GM19240 (cell line): ENCODE measurements at regions not wholly inside any gene's neighbourhood (a gene's known extent, or its start where the extent isn't known, plus 50 kb on each side); places are given as distances from the start of the nearest gene placed in this dataset.
"Not testable (repeated sequence)": the region's sequence is repeated elsewhere in the genome, so short reads cannot be mapped to it uniquely, and the experiment has no call there.

Source experiments
- DNase-seq: peaks from one replicate; pipeline ENCODE4 v3.0.0; 2011; ENCODE audit warnings: low spot score; ENCODE audit not compliant: insufficient read length

DNA sequence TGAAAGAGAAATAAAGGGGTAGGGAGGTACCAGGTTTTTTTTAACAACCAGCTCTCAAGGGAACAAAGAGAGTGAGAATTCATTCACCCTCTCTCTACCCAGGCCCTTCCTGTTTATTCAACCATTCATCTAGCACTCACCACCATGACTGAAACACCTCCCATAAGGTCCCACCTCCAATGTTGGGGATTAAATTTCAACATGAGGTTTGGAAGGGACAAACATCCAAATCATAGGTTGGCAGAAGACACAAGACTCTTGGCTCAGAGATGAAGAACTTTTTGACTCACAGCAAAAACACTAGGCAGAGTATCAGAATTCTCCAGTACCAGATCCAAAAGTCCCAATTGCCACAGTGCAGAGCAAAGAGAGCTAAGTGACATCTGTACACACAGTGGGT is 186.3 kb downstream of the EDN1 start:
- no peak for DNase-seq

DNA sequence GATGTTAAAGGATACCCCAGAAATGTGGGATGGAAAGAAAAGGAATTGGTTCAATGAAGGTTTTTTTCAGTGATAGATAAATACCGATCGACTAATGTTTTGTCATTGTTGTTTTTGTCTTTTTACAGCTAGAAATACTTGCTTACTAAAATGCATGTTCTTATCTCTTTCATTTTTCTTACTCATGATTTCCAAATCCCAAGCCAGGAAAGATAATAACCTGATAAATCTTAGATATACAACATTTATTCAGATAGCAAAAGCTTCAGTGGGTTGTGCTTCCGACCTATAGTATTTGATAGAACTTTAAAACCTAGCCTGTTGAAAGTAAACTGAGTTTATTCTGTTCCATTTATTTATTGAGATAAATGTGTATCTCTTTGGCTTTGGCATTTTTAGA is 187.5 kb downstream of the EDN1 start:
- no peak for DNase-seq

DNA sequence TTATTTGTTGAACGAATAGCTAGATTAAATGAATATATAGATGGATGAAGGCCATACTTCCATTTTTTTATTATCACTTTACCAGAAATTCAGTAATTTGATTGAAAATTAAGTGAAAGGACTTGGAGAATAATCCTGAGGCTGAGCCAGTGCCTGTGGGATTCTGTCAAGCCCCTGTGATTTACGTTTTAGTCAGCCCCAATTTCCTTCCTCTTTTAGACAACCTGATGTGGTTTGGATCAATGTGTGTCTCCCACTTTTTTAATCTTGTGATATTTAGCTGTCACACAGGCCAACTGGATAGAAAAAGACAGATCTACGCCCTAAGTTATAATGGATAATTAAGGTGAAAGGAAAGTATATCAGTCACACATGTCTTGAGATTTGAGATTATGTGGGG is 188.8 kb downstream of the EDN1 start:
- DNase-seq = no peak

DNA sequence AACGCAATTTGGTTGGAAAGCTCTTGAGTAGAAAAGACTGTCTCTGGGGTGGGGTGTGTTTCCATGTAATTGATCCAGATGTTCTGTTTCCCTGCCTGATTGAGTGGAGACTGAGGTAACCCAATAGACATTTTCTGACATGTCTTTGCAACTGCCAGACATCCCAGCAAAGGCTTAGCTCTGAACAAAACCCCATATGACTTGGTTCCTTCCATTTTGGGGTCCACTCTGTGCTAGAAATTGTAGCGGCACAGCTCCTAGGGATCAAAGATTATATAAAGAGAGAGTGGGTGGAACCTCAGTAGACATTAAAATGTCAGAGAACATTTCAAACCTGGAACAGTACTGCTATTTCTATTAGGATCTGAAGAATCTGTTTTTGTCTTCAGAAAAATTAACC is 189.3 kb downstream of the EDN1 start:
- no peak for DNase-seq

DNA sequence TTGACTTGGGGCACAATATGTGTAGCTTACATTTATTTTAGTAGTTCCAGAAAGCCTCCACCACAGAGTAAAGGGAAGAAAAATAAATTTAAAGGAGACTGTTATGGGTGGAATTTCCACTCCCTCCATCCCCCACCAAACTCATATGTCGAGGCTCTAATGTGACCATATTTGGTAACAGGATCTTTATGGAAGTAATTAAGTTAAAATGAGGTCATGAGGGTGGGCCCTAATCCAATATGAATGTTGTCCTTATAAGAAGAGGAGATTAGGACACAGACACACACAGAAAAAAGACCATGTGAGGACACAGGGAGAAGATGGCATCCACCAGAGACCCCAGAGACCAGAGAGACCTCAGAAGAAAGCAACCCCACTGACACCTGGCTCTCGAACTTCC is 189.7 kb downstream of the EDN1 start:
- no peak for DNase-seq

DNA sequence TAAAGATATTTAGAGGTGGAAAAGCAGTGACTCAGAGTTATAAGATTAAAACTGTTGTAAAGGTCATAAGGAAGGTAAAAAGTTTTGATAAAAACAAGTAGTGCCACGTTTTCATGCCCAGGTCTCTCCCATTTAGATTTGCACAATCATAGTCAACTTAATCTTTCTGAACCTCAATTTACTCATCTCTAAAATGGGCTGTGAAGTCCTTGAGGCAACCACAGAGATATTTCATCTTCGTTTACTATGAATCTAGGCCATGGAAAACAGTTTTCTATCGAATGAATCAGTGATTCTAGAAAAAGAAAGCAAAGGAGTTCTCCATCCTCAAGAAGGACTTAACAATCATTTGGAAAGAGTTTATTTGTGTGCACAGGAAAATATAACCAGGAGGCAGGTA is 190.2 kb downstream of the EDN1 start:
- no peak for DNase-seq

- DNase-seq = no peak
These were observed 191.1 kb downstream of the EDN1 start for GRCh38 chr6:12481292-12481691.

DNA sequence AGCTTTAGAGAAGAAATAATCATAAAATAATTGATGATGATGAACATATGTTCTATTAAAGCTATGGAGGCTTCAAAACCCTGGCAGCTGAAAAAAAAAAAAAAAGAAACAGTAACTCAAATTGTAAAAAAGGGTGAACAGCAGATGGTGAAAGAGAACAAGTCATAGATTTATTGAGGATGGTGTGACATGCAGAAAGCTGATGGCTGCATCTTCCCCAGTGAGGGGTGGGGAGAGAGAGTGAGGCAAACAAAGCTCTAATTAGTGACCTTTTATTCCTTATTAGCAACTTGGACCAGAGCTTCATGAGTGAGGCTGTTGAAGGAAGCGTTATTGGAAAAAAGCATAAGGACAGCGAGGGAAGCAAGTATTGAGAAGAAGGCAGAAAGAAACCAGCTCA is 191.7 kb downstream of the EDN1 start:
- no peak for DNase-seq

DNA sequence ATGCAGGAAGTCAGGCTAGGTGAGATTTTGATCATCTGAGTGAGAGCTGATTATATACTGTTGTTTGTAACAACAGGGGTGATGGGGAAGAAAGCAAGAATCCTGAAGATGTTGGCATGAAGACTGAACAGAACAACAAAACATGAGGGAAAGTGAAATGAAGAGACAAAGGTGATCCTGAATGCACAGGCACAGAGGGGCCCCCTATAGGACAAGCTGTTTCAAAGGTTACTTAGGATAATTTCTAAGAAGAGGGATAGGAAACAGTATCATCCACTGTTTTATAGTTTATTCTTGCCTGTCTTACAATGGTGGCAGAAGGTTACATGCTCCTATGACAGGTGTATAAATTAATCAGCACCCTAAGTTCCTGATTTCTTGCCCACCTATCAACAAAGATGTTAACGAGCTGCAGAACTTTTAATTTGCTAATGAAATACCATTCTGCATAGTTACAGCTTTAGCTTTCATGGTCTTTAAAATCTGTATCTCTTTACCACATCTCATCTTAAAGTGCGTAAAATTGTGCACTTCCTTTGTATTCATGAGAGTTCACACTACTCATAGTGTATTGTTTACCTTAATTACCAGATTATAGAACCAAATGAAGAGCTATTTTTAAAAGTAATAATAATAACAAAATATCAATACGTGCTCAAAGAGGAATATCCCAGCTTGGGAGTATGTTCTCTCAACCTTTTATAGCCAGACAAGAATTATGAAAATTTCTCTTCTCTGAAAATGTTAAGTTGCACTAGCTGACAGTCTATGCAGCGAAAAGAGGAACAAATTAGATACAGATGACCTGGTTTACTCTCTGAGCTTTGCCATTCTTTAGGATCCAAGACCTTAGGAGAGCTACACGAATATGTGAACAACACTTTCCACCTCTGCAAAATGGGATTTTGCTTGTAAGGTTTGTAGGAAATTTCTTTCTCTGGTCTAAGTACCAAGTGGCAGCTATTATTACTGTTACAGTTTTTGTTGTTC is 192.5 kb downstream of the EDN1 start:
- DNase-seq = no peak

- DNase-seq = peak; percentile 9
These were observed 193.6 kb downstream of the EDN1 start for GRCh38 chr6:12483712-12484111.

DNA sequence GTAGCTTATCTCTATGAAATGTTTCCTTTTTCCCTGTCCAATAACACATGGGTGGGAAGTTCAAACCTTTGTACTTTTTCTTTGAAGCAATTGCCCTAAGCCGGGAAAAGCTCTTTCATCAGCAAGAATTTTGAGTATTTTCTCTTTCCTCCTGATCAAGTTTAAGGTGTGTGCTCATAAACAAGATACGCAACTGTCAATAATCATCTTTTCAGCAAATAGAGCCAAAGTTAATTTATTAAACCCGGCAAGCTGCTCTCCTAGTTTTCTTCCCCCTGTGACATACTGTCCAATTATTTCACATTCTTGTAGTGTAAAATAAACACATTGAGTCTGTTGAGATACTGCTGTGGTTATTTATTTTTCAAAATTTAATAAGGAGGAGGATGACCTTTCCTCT is 194.4 kb downstream of the EDN1 start:
- no peak for DNase-seq

GRCh38 chr6:12485226-12485764 is 195.1 kb downstream of the EDN1 start:
- DNase-seq = no peak

DNA sequence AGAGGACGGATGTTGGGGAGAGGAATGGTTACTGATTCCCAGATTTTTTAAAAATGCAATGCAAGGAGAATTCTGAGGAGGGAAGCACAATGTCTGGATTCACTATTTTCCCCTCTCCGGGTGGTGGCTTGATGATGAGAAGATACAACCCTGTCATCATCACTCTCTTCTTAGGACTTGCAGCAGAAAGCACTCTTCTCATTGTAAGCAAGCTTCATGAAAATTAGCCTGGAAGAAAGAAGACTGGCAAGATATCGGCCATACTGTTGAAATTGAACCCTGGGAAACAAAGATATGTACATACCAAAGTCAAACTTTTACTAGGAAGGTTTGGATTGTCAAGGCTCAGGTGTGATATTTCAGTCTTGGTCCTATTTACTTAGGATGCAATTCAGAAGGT is 195.7 kb downstream of the EDN1 start:
- DNase-seq = no peak

DNA sequence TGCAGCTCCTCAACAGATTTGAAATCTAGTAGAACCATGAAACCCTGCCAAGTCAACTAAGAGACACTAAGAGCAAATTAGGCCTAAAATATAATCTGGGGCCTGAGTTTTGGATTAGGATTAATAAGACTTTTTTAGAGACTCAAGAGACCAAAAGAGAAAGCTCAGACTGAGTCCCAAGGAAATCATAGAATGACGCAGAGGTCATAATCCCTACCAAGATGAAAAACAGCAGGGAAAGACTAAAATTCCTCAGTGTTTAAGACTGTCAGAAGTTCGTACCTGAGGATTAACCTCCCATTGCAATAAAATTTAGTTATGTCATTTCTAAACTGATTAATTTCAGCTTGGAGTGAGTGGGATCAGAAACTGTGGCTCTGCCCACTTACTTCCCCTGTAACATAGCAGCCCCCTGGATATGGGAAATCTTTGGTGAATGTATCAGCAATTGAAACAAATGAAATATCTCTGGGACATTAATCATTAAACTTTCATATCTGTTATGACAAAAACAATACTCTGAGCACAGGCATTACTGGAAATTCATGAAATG is 200.3 kb downstream of the EDN1 start:
- DNase-seq = no peak

DNA sequence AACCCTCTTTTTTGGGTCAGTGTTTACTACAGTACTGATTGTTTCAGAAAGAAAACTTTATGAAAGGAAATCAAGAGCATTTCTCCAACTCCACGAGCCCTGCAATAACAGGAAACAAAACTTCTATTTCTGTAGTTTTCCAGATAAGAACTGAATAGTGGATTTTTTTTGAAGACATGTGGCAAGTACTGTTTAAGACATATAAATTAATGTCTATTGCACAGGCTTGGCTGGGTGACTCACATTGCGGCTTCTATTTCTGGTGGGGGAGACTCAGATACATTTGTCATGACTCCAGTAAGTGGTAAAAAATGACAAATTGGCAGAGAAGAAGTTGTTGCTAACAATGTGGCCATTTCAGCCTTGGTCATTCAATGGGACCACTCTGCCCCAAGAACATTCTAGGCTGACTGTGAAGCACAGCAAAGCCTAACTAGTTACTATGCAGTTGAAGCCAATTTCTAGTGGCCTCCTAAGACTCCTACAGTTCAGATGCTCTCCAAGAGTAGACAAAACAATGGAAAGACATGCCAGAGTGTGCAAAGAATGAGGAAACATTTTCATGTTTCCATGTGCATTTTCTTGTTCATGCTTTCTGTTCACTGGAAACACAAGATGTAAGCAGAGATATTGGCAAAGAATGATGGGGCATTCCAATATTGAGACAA is 200.9 kb downstream of the EDN1 start:
- no peak for DNase-seq

DNA sequence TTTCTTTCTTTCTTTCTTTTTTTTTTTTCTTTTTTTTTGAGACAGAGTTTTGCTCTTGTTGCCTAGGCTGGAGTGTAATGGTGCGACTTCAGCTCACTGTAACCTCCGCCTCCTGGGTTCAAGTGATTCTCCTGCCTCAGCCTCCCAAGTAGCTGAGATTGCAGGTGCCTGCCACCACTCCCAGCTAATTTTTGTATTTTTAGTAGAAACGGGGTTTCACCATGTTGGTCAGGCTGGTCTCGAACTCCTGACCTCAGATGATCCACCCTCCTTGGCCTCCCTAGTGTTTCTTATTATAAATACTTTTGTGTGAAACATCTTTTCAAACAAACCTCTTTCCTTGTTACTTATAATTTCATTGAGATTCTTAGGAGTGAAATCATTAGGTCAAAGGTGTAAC is 202.8 kb downstream of the EDN1 start:
- DNase-seq = not testable (repeated sequence)

DNA sequence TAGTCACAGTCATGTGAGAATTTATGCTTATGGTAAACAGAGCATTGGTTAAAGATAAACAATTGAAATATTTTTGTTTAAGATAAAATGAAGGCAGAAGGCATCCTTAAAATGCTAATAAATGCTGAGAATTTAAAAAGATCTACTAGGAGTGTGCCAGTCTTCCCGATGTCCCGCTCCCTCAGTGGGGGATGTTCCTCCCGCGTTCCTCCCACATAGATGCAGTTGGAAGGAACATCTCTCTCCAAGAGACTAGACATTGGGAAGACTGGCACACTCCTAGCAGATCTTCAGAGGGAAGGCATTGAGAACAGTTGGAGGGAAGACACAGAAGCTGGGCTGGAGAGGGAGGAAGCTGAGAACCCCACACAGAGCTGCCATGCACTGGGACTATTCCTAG is 203.3 kb downstream of the EDN1 start:
- DNase-seq = no peak

GRCh38 chr6:12494161-12494560 is 204.0 kb downstream of the EDN1 start:
- no peak for DNase-seq

DNA sequence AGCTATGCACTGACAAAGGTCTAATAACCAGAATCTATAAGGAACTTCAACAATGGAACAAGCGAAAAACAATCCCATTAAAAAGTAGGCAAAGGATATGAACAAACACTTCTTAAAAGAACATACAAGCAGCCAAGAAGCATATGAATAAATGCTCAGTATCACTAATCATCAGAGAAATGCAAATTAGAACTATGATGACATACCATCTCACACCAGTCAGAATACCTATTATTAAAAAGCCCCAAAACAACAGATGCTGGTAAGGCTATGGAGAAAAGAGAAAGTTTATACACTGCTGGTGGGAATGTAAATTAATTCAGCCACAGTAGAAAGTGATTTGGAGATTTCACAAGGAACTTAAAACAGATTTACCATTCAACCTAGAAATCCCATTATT is 211.8 kb downstream of the EDN1 start:
- DNase-seq = no peak

DNA sequence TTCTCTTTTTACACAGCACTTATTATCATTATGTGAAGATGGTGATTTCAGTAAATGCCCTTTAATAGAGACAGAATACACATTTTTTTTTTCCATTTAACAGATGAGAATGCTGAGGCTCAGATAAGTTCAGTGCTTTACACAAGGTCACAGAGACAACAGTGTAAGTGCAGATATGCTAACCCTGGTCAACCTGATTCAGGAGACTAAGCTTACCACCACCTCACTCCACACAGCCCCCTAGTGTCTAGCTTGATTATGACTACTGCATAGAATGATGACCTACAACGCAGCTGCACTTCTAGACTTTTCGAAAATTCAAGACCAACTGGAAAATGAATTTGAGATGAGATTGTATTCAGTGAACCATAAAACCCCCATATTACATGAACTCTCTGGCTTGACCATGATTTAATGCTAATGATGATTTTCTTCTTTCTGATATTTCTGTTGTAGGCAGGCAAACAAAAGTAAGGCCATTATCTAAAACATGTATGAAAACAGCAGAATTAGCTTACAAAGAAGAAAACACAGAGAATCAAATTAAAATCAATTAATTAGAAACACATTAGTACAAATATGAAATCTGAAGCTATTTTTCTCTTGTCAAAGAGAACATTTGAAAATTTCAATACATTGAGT is 212.1 kb upstream of the PHACTR1 start:
- peak; percentile 29 for DNase-seq

GRCh38 chr6:12505486-12505885 is 211.1 kb upstream of the PHACTR1 start:
- DNase-seq = no peak

- DNase-seq = no peak
These were observed 210.4 kb upstream of the PHACTR1 start for GRCh38 chr6:12506159-12506558.
